ENCODE measurements at regions not wholly inside any gene's neighbourhood (a gene's known extent, or its start where the extent isn't known, plus 50 kb on each side); places are given as distances from the start of the nearest gene placed in this dataset.
"Not testable (repeated sequence)": the region's sequence is repeated elsewhere in the genome, so short reads cannot be mapped to it uniquely, and the experiment has no call there.

DNA sequence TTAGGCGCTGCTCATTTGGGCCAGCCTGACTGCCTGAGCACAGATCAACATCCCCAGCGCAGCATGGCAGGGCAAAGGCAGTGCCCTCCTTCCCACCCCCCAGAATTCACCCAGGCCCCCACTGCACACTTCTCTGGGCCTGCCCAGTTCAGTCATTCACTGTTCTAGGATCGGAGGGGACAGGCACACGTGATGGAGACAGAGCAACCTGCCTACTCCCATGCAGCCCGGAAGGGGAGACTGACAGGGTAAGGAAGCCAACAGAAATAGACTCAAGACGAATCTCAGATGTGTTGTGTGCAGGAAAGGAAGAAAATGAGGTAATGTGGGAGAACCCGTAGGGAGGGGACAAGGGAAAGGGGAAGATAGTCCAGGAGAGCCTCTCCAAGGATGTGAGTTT is 59.2 kb upstream of the LYRM9 start:
- no peaks in the 10 kb centered on the region for H3K9me3 ChIP-seq (ENCODE audit: insufficient read depth, low read length)
- H3K4me2 ChIP-seq (ENCODE audit: low read length): no peak overlapping the region
- H2AFZ ChIP-seq (ENCODE audit: low read depth, low read length): no peak overlapping the region
- no peak for TF ChIP-seq EZH2phosphoT487 (IDR thresholded peaks at IDR 0.05; ENCODE audit: low read depth)
- TF ChIP-seq, protein P1, sequence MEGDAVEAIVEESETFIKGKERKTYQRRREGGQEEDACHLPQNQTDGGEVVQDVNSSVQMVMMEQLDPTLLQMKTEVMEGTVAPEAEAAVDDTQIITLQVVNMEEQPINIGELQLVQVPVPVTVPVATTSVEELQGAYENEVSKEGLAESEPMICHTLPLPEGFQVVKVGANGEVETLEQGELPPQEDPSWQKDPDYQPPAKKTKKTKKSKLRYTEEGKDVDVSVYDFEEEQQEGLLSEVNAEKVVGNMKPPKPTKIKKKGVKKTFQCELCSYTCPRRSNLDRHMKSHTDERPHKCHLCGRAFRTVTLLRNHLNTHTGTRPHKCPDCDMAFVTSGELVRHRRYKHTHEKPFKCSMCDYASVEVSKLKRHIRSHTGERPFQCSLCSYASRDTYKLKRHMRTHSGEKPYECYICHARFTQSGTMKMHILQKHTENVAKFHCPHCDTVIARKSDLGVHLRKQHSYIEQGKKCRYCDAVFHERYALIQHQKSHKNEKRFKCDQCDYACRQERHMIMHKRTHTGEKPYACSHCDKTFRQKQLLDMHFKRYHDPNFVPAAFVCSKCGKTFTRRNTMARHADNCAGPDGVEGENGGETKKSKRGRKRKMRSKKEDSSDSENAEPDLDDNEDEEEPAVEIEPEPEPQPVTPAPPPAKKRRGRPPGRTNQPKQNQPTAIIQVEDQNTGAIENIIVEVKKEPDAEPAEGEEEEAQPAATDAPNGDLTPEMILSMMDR (IDR thresholded peaks at IDR 0.05; ENCODE audit: low read depth, low read length): no peak
- no peak overlapping the region for H3K9ac ChIP-seq (ENCODE audit: low read length)
- H3K4me3 ChIP-seq (ENCODE audit: low read length): no peak overlapping the region
- H3K36me3 ChIP-seq (replicated peaks; ENCODE audit: low read depth, low read length): no peaks in the 10 kb centered on the region
- no peaks in the 10 kb centered on the region for H3K4me1 ChIP-seq (ENCODE audit: low read length)
- peaks cover 25% of the 10 kb centered on the region for H3K27me3 ChIP-seq (ENCODE audit: low read depth, low read length)
- H4K20me1 ChIP-seq (ENCODE audit: insufficient read depth, low read length): no peaks in the 10 kb centered on the region
- no peak overlapping the region for H3K27ac ChIP-seq (ENCODE audit: low read length)
- H3K79me2 ChIP-seq (ENCODE audit: low read length): no peaks in the 10 kb centered on the region

DNA sequence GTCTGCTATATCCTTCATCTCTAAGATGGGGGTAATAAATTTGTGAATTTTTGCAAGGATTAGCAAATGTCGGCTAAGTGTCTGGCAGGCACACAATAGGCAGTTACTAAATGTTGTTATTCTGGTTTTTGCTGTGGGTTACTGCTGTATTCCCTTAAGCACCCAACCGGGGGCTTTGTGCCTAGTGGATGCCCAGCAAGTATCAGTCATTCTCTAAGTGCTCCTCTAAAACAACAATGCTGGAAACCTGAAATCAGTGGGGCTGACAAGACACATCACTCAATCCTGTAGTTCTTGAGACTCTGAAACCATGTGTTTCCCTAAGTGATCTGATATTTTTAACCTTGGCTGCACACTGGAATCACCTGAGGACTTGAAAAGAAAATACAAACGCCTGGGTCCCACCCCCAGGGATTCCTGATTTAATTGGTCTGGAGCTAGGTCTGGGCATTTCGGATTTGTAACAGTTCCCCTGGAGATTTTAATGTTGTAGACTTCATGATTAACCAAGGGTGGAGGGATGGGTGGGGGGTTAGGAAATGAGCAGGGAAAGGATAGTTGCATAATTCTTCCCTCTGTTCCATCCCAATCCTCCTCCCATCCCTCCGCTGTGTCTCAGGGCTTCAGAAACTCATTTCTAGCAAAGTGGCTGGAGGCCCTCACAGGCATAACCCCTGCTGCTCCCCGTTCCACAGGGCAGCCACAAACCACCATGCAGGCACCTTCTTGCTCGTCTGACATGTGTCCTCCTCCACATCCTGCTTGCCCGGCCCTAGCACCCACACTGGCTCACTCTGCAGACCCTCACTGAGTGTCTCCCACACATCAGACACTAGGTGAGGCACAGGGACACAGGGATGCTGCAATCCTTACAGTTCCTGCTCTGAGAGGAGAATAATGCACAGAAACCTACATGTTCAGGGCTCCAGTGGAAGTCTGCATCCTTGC is 61.7 kb upstream of the LYRM9 start:
- no peak overlapping the region for H3K9ac ChIP-seq (ENCODE audit: low read length)
- H4K20me1 ChIP-seq (ENCODE audit: insufficient read depth, low read length): no peaks in the 10 kb centered on the region
- H2AFZ ChIP-seq (ENCODE audit: low read depth, low read length): no peak overlapping the region
- H3K4me2 ChIP-seq (ENCODE audit: low read length): no peak overlapping the region
- H3K4me3 ChIP-seq (ENCODE audit: low read length): no peak overlapping the region
- no peaks in the 10 kb centered on the region for H3K79me2 ChIP-seq (ENCODE audit: low read length)
- H3K9me3 ChIP-seq (ENCODE audit: insufficient read depth, low read length): no peaks in the 10 kb centered on the region
- no peaks in the 10 kb centered on the region for H3K4me1 ChIP-seq (ENCODE audit: low read length)
- no peak for TF ChIP-seq EZH2phosphoT487 (IDR thresholded peaks at IDR 0.05; ENCODE audit: low read depth)
- TF ChIP-seq, protein P1 (IDR thresholded peaks at IDR 0.05; ENCODE audit: low read depth, low read length): no peak
- H3K27ac ChIP-seq (ENCODE audit: low read length): no peak overlapping the region
- H3K27me3 ChIP-seq (ENCODE audit: low read depth, low read length): peaks cover 31% of the 10 kb centered on the region
- H3K36me3 ChIP-seq (replicated peaks; ENCODE audit: low read depth, low read length): no peaks in the 10 kb centered on the region

DNA sequence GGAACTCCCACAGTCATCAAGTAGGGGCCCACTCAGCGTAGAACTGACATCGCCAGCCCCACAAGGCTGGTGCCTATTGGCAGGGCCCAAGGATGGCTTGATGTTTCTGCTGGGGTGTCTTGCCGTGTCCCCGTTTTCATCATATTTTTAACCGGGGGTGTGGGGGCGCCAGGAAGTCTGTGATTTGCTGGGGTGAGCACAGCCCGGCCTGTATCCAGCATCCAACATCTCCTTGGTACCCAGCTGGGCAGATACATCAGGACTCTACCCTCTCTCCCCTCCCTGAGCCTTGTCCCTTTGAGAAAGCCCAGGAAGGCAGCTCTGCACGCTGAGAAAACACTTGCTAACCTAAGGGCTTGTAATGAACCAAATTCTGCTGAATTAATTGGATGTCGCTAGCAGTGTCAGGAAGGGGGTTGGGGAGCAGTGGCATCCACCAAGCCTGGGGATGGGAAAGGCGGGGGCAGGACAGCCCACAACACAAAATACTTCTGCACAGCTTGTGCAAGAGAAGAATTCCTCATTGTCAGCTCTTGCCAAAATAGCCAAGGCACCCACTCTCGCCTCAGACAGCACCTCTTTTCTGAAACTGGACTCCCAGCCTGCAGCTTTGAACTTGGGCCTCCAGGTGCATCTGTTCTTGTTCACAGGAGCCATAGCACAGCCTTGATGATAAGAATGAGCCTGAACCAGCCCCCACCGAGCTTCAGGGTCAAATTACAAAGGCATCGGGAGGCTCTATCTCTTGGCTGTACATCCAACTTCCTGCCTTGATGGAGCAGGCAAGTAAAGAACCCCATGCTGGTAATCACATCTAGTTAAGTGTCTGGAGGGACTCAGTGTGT is 63.7 kb upstream of the LYRM9 start:
- Histone ChIP-seq H3K4me3 (ENCODE audit: low read length) (no peak overlapping the region), H3K27ac (ENCODE audit: low read length) (no peak overlapping the region), H3K4me1 (ENCODE audit: low read length) (no peaks in the 10 kb centered on the region)

DNA sequence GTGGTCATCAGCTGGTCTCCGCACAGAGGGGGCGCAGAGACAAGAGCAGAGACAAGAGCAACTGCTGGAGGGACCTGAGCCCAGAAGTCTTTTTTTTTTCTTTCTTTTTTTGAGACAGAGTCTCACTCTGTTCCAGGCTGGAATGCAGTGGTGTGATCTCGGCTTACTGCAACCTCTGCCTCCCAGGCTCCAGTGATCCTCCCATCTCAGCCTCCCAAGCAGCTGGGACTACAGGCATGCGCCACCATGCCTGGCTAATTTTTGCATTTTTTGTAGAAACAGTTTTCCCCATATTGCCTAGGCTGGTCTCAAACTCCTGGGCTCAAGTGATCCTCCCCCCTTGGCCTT is 64.3 kb upstream of the LYRM9 start:
- H2AFZ ChIP-seq (ENCODE audit: low read depth, low read length); H3K4me2 ChIP-seq (ENCODE audit: low read length); H3K36me3 ChIP-seq (replicated peaks; ENCODE audit: low read depth, low read length); H3K4me3 ChIP-seq (ENCODE audit: low read length); H3K4me1 ChIP-seq (ENCODE audit: low read length); H4K20me1 ChIP-seq (ENCODE audit: insufficient read depth, low read length); H3K27ac ChIP-seq (ENCODE audit: low read length); H3K9ac ChIP-seq (ENCODE audit: low read length); H3K79me2 ChIP-seq (ENCODE audit: low read length); H3K9me3 ChIP-seq (ENCODE audit: insufficient read depth, low read length): not testable (repeated sequence)
- peaks cover 28% of the 10 kb centered on the region for H3K27me3 ChIP-seq (ENCODE audit: low read depth, low read length)

More for the DNA sequence above, 63.7 kb upstream of the LYRM9 start:
- TF ChIP-seq, protein P1 (IDR thresholded peaks at IDR 0.05; ENCODE audit: low read depth, low read length): no peak
- no peak for TF ChIP-seq EZH2phosphoT487 (IDR thresholded peaks at IDR 0.05; ENCODE audit: low read depth)
- no peak overlapping the region for H3K9ac ChIP-seq (ENCODE audit: low read length)
- no peaks in the 10 kb centered on the region for H3K9me3 ChIP-seq (ENCODE audit: insufficient read depth, low read length)
- no peaks in the 10 kb centered on the region for H3K36me3 ChIP-seq (replicated peaks; ENCODE audit: low read depth, low read length)
- no peak overlapping the region for H2AFZ ChIP-seq (ENCODE audit: low read depth, low read length)
- no peaks in the 10 kb centered on the region for H4K20me1 ChIP-seq (ENCODE audit: insufficient read depth, low read length)
- H3K4me2 ChIP-seq (ENCODE audit: low read length): no peak overlapping the region
- peaks cover 28% of the 10 kb centered on the region for H3K27me3 ChIP-seq (ENCODE audit: low read depth, low read length)
- no peaks in the 10 kb centered on the region for H3K79me2 ChIP-seq (ENCODE audit: low read length)
